ENCODE measurements at regions not wholly inside any gene's neighbourhood (a gene's known extent, or its start where the extent isn't known, plus 50 kb on each side); places are given as distances from the start of the nearest gene placed in this dataset.

DNA sequence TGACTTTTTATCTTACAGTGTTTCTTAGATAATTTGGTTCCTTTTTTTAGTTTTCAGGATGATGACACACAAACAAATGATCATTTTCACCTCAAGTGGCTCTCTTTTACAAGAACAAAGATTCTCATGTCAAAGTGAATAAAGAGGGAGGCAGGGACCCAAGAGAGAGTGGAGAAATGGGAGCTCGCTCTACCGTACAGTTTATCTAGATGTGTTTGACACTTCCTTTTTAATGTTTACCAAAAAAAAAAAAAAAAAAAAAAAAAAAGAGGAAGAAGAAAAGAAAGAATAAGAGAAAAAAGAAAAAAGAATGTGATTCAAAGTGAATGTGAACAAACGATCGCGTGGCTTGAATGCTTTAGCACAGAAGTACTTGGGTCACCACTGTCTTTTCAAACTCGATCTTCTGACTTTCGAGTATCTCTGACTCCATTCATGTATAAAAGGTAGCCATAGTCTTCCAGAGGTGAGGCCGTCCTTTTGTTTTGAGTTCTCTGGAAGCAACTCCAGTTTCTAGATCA, 75.6 kb upstream of the GRXCR1 start:
- intact Hi-C loops (cut with micrococcal nuclease) = no loop called here
- H3K27ac ChIP-seq (ENCODE audit: low read depth in 1 of 2, low read length in 2 of 2) = no peak overlapping the region
- no peaks in the 10 kb centered on the region for H3K36me3 ChIP-seq (replicated peaks in 1 of 2; ENCODE audit: control insufficient read depth in 1 of 2, insufficient read depth in 2 of 2, low read length in 2 of 2)
- H3K4me1 Mint-ChIP-seq = peaks cover 3% of the 10 kb centered on the region
- no peak overlapping the region for H3K27ac Mint-ChIP-seq
- peaks cover 0 to 2% (median 0%) of the 10 kb centered on the region in 3 donors for H3K27me3 Mint-ChIP-seq (ENCODE audit: low read depth in 3 of 3)
- no peak overlapping the region for H3K4me3 ChIP-seq (replicated peaks in 1 of 3; ENCODE audit: low read depth in 2 of 3, low read length in 3 of 3)
- no peak overlapping the region for H3K9ac ChIP-seq (ENCODE audit: insufficient read depth, low read length, poor library complexity, severe bottlenecking)
- no peaks in the 10 kb centered on the region for H3K27me3 ChIP-seq (ENCODE audit: control insufficient read depth in 2 of 2, insufficient read depth in 2 of 2, low read length in 2 of 2)
- H3K79me2 ChIP-seq (ENCODE audit: insufficient read depth, low read length) = no peaks in the 10 kb centered on the region
- H3K4me2 ChIP-seq (replicated peaks; ENCODE audit: extremely low read depth, low read length, poor library complexity, severe bottlenecking) = no peak overlapping the region
- no peaks in the 10 kb centered on the region for H3K4me1 ChIP-seq (ENCODE audit: control insufficient read depth in 1 of 2, insufficient read depth in 2 of 2, low read length in 2 of 2)
- no peaks in the 10 kb centered on the region for H3K9me3 ChIP-seq (replicated peaks in 1 of 2; ENCODE audit: control insufficient read depth in 1 of 2, insufficient read depth in 1 of 2, low read length in 2 of 2)
- no peaks in the 10 kb centered on the region for H3K36me3 Mint-ChIP-seq
- no CpG with 5 or more reads among the region's 8 CpGs for WGBS (ENCODE audit: insufficient coverage)
- TF ChIP-seq, protein P1, sequence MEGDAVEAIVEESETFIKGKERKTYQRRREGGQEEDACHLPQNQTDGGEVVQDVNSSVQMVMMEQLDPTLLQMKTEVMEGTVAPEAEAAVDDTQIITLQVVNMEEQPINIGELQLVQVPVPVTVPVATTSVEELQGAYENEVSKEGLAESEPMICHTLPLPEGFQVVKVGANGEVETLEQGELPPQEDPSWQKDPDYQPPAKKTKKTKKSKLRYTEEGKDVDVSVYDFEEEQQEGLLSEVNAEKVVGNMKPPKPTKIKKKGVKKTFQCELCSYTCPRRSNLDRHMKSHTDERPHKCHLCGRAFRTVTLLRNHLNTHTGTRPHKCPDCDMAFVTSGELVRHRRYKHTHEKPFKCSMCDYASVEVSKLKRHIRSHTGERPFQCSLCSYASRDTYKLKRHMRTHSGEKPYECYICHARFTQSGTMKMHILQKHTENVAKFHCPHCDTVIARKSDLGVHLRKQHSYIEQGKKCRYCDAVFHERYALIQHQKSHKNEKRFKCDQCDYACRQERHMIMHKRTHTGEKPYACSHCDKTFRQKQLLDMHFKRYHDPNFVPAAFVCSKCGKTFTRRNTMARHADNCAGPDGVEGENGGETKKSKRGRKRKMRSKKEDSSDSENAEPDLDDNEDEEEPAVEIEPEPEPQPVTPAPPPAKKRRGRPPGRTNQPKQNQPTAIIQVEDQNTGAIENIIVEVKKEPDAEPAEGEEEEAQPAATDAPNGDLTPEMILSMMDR (IDR thresholded peaks at IDR 0.05) = no peak
- H3K4me3 Mint-ChIP-seq = no peak overlapping the region
- no peak overlapping the region for H2AFZ ChIP-seq (ENCODE audit: insufficient read depth, low read depth, low read length, poor library complexity, severe bottlenecking)
- no peak for DNase-seq
- no peaks in the 10 kb centered on the region for H3K9me3 Mint-ChIP-seq
- H4K20me1 ChIP-seq (ENCODE audit: insufficient read depth, low read length) = no peaks in the 10 kb centered on the region

- Histone ChIP-seq H3K9me3 (replicated peaks in 1 of 2; ENCODE audit: control insufficient read depth in 1 of 2, insufficient read depth in 1 of 2, low read length in 2 of 2) (no peaks in the 10 kb centered on the region), H4K20me1 (ENCODE audit: insufficient read depth, low read length) (no peaks in the 10 kb centered on the region), H3K36me3 (replicated peaks in 1 of 2; ENCODE audit: control insufficient read depth in 1 of 2, insufficient read depth in 2 of 2, low read length in 2 of 2) (no peaks in the 10 kb centered on the region), H3K4me2 (replicated peaks; ENCODE audit: extremely low read depth, low read length, poor library complexity, severe bottlenecking) (no peak overlapping the region), H3K27ac (ENCODE audit: low read depth in 1 of 2, low read length in 2 of 2) (no peak overlapping the region), H3K9ac (ENCODE audit: insufficient read depth, low read length, poor library complexity, severe bottlenecking) (no peak overlapping the region), H3K4me3 (replicated peaks in 1 of 3; ENCODE audit: low read depth in 2 of 3, low read length in 3 of 3) (no peak overlapping the region), H2AFZ (ENCODE audit: insufficient read depth, low read depth, low read length, poor library complexity, severe bottlenecking) (no peak overlapping the region), H3K27me3 (ENCODE audit: control insufficient read depth in 2 of 2, insufficient read depth in 2 of 2, low read length in 2 of 2) (no peaks in the 10 kb centered on the region), H3K4me1 (ENCODE audit: control insufficient read depth in 1 of 2, insufficient read depth in 2 of 2, low read length in 2 of 2) (no peaks in the 10 kb centered on the region), H3K79me2 (ENCODE audit: insufficient read depth, low read length) (no peaks in the 10 kb centered on the region)
- intact Hi-C loops (cut with micrococcal nuclease) = no loop called here
- TF ChIP-seq, protein P1 (IDR thresholded peaks at IDR 0.05) = no peak
- WGBS (ENCODE audit: insufficient coverage) = 74% methylated on average over 5 of the region's 9 CpGs
- peaks cover 3% of the 10 kb centered on the region for H3K4me1 Mint-ChIP-seq
- peaks cover 0 to 4% (median 0%) of the 10 kb centered on the region in 3 donors for H3K27me3 Mint-ChIP-seq (ENCODE audit: low read depth in 3 of 3)
- no peak overlapping the region for H3K27ac Mint-ChIP-seq
- no peak overlapping the region for H3K4me3 Mint-ChIP-seq
- H3K9me3 Mint-ChIP-seq = no peaks in the 10 kb centered on the region
- no peaks in the 10 kb centered on the region for H3K36me3 Mint-ChIP-seq
- no peak for DNase-seq
Observed at GRCh38 chr4:42816189-42816879, 76.2 kb upstream of the GRXCR1 start.

Measured in CD14-positive monocyte (primary cell).